Fibroblast of lung (primary cell): ENCODE measurements at regions not wholly inside any gene's neighbourhood (a gene's known extent, or its start where the extent isn't known, plus 50 kb on each side); places are given as distances from the start of the nearest gene placed in this dataset.

Source experiments
- EZH2 ChIP-seq: IDR thresholded peaks from 2 replicates; pipeline ENCODE4 v1.5.1; 2012; ENCODE audit warnings: low read length, control low read depth, mild to moderate bottlenecking; ENCODE audit errors: missing control alignments
- TF ChIP-seq, protein P1 (sequence below), 2 donors: IDR thresholded peaks in 1 of 2; conservative IDR thresholded peaks in 1 of 2; 1 replicate in 1 of 2; 2 replicates in 1 of 2; pipeline ENCODE4 v1.5.1; 2011 to 2012; ENCODE audit warnings: low read length in 2 of 2, control low read depth in 1 of 2, inconsistent platforms in 1 of 2, low read depth in 1 of 2, mild to moderate bottlenecking in 1 of 2

DNA sequence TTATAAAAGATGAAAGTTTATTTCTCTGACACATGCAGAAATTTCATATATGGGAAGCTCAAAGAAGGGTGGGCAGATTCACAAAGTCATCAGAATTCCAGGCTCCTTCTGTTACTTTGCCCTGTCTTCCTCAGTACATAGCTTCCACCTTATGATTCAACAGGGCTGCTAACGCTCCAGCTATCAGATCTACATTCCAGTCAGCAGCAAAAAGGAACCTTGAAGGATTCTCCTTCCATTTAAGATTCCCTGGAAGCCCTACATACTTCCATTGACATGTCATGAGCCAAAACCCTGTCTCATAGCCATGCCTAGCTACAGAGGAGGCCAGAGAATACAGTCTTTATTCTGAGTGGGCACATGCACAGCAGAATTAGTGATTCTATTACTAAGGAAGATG lies 103.3 kb downstream of the NCR2 start:
- TF ChIP-seq, protein P1, sequence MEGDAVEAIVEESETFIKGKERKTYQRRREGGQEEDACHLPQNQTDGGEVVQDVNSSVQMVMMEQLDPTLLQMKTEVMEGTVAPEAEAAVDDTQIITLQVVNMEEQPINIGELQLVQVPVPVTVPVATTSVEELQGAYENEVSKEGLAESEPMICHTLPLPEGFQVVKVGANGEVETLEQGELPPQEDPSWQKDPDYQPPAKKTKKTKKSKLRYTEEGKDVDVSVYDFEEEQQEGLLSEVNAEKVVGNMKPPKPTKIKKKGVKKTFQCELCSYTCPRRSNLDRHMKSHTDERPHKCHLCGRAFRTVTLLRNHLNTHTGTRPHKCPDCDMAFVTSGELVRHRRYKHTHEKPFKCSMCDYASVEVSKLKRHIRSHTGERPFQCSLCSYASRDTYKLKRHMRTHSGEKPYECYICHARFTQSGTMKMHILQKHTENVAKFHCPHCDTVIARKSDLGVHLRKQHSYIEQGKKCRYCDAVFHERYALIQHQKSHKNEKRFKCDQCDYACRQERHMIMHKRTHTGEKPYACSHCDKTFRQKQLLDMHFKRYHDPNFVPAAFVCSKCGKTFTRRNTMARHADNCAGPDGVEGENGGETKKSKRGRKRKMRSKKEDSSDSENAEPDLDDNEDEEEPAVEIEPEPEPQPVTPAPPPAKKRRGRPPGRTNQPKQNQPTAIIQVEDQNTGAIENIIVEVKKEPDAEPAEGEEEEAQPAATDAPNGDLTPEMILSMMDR (conservative IDR thresholded peaks at IDR 0.05 in 1 of 2, IDR thresholded peaks at IDR 0.05 in 1 of 2; ENCODE audit: low read depth in 1 of 2, low read length in 2 of 2) = no peak
- no peak for TF ChIP-seq EZH2
